HepG2 (cell line): ENCODE measurements at regions not wholly inside any gene's neighbourhood (a gene's known extent, or its start where the extent isn't known, plus 50 kb on each side); places are given as distances from the start of the nearest gene placed in this dataset.
A peak's percentile ranks its signal among the peaks of the same experiment; 100 is the strongest.

Source experiments
- BCL6 ChIP-seq: IDR thresholded peaks from 2 replicates; pipeline ENCODE4 v1.6.1; 2016; ENCODE audit warnings: missing genetic modification reagents, missing compliant biosample characterization
- EED ChIP-seq: sonication (generic); formaldehyde crosslinking; IDR thresholded peaks from 2 replicates; pipeline ENCODE4 v1.5.0; 2020; ENCODE audit warnings: mild to moderate bottlenecking, missing genetic modification reagents
- FOXA3 ChIP-seq: IDR thresholded peaks from 2 replicates; pipeline ENCODE4 v1.6.1; 2016; ENCODE audit warnings: missing genetic modification reagents, missing compliant biosample characterization
- GATAD2A ChIP-seq: IDR thresholded peaks from 2 replicates; pipeline ENCODE4 v1.6.1; 2016
- IKZF5 ChIP-seq: IDR thresholded peaks from 2 replicates; pipeline ENCODE4 v1.6.1; 2018; ENCODE audit warnings: missing genetic modification reagents, mild to moderate bottlenecking, missing compliant biosample characterization
- JUNB ChIP-seq: sonication (generic); formaldehyde crosslinking; IDR thresholded peaks from 2 replicates; pipeline ENCODE4 v1.8.0; 2022; ENCODE audit warnings: missing genetic modification reagents, mild to moderate bottlenecking, borderline replicate concordance
- PLSCR1 ChIP-seq: sonication (generic); formaldehyde crosslinking; IDR thresholded peaks from 2 replicates; pipeline ENCODE4 v1.5.0; 2020; ENCODE audit warnings: missing genetic modification reagents, mild to moderate bottlenecking, borderline replicate concordance
- PRDM15 ChIP-seq: sonication (generic); formaldehyde crosslinking; IDR thresholded peaks from 2 replicates; pipeline ENCODE4 v1.4.0; 2020; ENCODE audit warnings: missing genetic modification reagents
- SOX13 ChIP-seq, 3 experiments: fragments of 450-650 bp in 1 of 3; sonication (generic) in 1 of 3; formaldehyde crosslinking in 1 of 3; IDR thresholded peaks in 2 of 3; conservative IDR thresholded peaks in 1 of 3; 2 replicates each; pipeline versions ENCODE4 v1.5.0 to v1.6.1; 2016 to 2020; ENCODE audit warnings: antibody characterized with exemption in 1 of 3, mild to moderate bottlenecking in 1 of 3, missing compliant biosample characterization in 1 of 3, missing genetic modification reagents in 1 of 3, moderate library complexity in 1 of 3
- SPEN ChIP-seq: sonication (generic); formaldehyde crosslinking; IDR thresholded peaks from 2 replicates; pipeline ENCODE4 v1.5.1; 2020; ENCODE audit warnings: low read depth, mild to moderate bottlenecking, missing genetic modification reagents
- SYNCRIP ChIP-seq: fragments of 200-400 bp; formaldehyde crosslinking; IDR thresholded peaks from 2 replicates; pipeline ENCODE4 v1.6.1; 2018; ENCODE audit warnings: mild to moderate bottlenecking, low read depth, low read length; ENCODE audit not compliant: insufficient read depth
- THYN1 ChIP-seq: sonication (generic); formaldehyde crosslinking; IDR thresholded peaks from 2 replicates; pipeline ENCODE4 v1.8.1; 2023; ENCODE audit warnings: low read depth, mild to moderate bottlenecking, moderate library complexity, missing genetic modification reagents, borderline replicate concordance
- ZFX ChIP-seq: sonication (generic); formaldehyde crosslinking; IDR thresholded peaks from 2 replicates; pipeline ENCODE4 v1.4.0; 2020; ENCODE audit warnings: mild to moderate bottlenecking, low read depth, missing genetic modification reagents, moderate library complexity
- ZNF12 ChIP-seq: sonication (generic); formaldehyde crosslinking; IDR thresholded peaks from 2 replicates; pipeline ENCODE4 v1.5.0; 2020; ENCODE audit warnings: missing genetic modification reagents
- ZNF263 ChIP-seq: sonication (generic); formaldehyde crosslinking; IDR thresholded peaks from 2 replicates; pipeline ENCODE4 v1.4.0; 2020; ENCODE audit warnings: missing genetic modification reagents
- ZNF317 ChIP-seq: sonication (generic); formaldehyde crosslinking; IDR thresholded peaks from 2 replicates; pipeline ENCODE4 v1.5.0; 2020; ENCODE audit warnings: mild to moderate bottlenecking, missing genetic modification reagents
- ZNF530 ChIP-seq: sonication (generic); formaldehyde crosslinking; IDR thresholded peaks from 2 replicates; pipeline ENCODE4 v1.5.0; 2020; ENCODE audit warnings: low read depth, mild to moderate bottlenecking, missing genetic modification reagents
- ZNF644 ChIP-seq: IDR thresholded peaks from 2 replicates; pipeline ENCODE4 v1.6.1; 2016; ENCODE audit warnings: low read depth
- TF ChIP-seq, protein P1 (sequence below): sonication (generic); formaldehyde crosslinking; conservative IDR thresholded peaks from 2 replicates; pipeline ENCODE4 v1.8.0; 2022; ENCODE audit warnings: mild to moderate bottlenecking, moderate library complexity, missing genetic modification reagents
- TF ChIP-seq, protein P2 (sequence below): sonication (generic); formaldehyde crosslinking; IDR thresholded peaks from 2 replicates; pipeline ENCODE4 v1.5.1; 2020; ENCODE audit warnings: mild to moderate bottlenecking, moderate library complexity, missing genetic modification reagents

GRCh38 chrX:53882331-53882730 is 161.9 kb downstream of the PHF8 start (continued):
- TF ChIP-seq SYNCRIP = no peak
- TF ChIP-seq GATAD2A (CRISPR knock-in tag) = peak; percentile 75
- no peak for TF ChIP-seq ZNF530
- TF ChIP-seq SOX13 (IDR thresholded peaks at IDR 0.05) = no peak
- TF ChIP-seq SOX13 (CRISPR knock-in tag; conservative IDR thresholded peaks at IDR 0.05 in 1 of 2, IDR thresholded peaks at IDR 0.05 in 1 of 2) = peak in 1 of 2 experiments; percentile 86; a peak in 2 of 4 replicates
- TF ChIP-seq PRDM15 (CRISPR knock-in tag) = no peak
- peak; percentile 71; the same call in 1 of the 2 replicates for TF ChIP-seq JUNB (CRISPR knock-in tag)
- TF ChIP-seq FOXA3 (CRISPR knock-in tag) = peak; percentile 80
- peak; percentile 98 for TF ChIP-seq BCL6 (CRISPR knock-in tag)
- peak; percentile 60; the same call in 1 of the 2 replicates for TF ChIP-seq IKZF5 (CRISPR knock-in tag)
- TF ChIP-seq, protein P1, sequence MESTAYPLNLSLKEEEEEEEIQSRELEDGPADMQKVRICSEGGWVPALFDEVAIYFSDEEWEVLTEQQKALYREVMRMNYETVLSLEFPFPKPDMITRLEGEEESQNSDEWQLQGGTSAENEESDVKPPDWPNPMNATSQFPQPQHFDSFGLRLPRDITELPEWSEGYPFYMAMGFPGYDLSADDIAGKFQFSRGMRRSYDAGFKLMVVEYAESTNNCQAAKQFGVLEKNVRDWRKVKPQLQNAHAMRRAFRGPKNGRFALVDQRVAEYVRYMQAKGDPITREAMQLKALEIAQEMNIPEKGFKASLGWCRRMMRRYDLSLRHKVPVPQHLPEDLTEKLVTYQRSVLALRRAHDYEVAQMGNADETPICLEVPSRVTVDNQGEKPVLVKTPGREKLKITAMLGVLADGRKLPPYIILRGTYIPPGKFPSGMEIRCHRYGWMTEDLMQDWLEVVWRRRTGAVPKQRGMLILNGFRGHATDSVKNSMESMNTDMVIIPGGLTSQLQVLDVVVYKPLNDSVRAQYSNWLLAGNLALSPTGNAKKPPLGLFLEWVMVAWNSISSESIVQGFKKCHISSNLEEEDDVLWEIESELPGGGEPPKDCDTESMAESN = no peak
- TF ChIP-seq, protein P2, sequence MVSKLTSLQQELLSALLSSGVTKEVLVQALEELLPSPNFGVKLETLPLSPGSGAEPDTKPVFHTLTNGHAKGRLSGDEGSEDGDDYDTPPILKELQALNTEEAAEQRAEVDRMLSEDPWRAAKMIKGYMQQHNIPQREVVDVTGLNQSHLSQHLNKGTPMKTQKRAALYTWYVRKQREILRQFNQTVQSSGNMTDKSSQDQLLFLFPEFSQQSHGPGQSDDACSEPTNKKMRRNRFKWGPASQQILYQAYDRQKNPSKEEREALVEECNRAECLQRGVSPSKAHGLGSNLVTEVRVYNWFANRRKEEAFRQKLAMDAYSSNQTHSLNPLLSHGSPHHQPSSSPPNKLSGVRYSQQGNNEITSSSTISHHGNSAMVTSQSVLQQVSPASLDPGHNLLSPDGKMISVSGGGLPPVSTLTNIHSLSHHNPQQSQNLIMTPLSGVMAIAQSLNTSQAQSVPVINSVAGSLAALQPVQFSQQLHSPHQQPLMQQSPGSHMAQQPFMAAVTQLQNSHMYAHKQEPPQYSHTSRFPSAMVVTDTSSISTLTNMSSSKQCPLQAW = 0 out of 2 replicates have a peak, but pooled peaks have one; percentile 16
- no peak for TF ChIP-seq ZNF317
- TF ChIP-seq PLSCR1 = no peak
- TF ChIP-seq ZFX = no peak
- TF ChIP-seq ZNF644 = 0 out of 2 replicates have a peak, but pooled peaks have one; percentile 7
- no peak for TF ChIP-seq THYN1
- no peak; the same call in 1 of the 2 replicates for TF ChIP-seq ZNF12
- TF ChIP-seq ZNF263 = no peak
- TF ChIP-seq EED (CRISPR knock-in tag) = no peak
- TF ChIP-seq SPEN (CRISPR knock-in tag) = no peak
